ENCODE measurements at regions not wholly inside any gene's neighbourhood (a gene's known extent, or its start where the extent isn't known, plus 50 kb on each side); places are given as distances from the start of the nearest gene placed in this dataset.

- TF ChIP-seq SIN3A (IDR thresholded peaks at IDR 0.05; ENCODE audit: borderline replicate concordance, insufficient read depth, low read length) = peak; percentile 29; the same call in 1 of the 2 replicates
- no peak for TF ChIP-seq POLR2AphosphoS5 (IDR thresholded peaks at IDR 0.05; ENCODE audit: low read depth, low read length)
Observed at GRCh38 chr1:30058970-30059369, 664.4 kb downstream of the MATN1 start.

GRCh38 chr1:30054126-30054525 is 669.3 kb downstream of the MATN1 start:
- TF ChIP-seq SIN3A (IDR thresholded peaks at IDR 0.05; ENCODE audit: borderline replicate concordance, insufficient read depth, low read length) (no peak), POLR2AphosphoS5 (IDR thresholded peaks at IDR 0.05; ENCODE audit: low read depth, low read length) (no peak), REST (IDR thresholded peaks at IDR 0.05; ENCODE audit: insufficient read depth in 1 of 2, low read depth in 2 of 2, low read length in 2 of 2) (no peak), FOXP2 (optimal IDR thresholded peaks at IDR 0.05; ENCODE audit: borderline replicate concordance, extremely low read depth, extremely low read length, insufficient read depth) (no peak), TAF1 (IDR thresholded peaks at IDR 0.05; ENCODE audit: borderline replicate concordance, insufficient read depth, low read length) (no peak)

DNA sequence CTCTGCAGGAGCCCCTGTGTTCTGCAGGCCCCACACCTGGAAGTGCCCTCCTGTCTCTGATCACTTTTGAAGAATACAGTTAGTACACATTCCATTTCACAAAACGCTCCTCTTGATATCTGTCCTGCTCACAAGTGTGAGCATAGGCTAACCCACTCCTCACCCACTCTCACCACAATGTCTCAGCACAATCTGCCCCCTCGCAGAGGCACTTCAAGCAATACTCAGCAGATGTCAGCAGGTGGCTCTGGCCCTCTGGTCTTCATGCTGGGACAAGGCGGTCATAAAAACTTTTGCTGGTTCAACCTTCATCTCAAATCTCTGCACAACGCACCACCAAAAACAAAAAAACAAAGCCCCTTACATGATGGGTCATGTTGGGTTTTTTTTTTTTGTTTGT is 671.2 kb downstream of the MATN1 start:
- TF ChIP-seq SIN3A (IDR thresholded peaks at IDR 0.05; ENCODE audit: borderline replicate concordance, insufficient read depth, low read length) (no peak), POLR2AphosphoS5 (IDR thresholded peaks at IDR 0.05; ENCODE audit: low read depth, low read length) (no peak), TAF1 (IDR thresholded peaks at IDR 0.05; ENCODE audit: borderline replicate concordance, insufficient read depth, low read length) (no peak), FOXP2 (optimal IDR thresholded peaks at IDR 0.05; ENCODE audit: borderline replicate concordance, extremely low read depth, extremely low read length, insufficient read depth) (no peak), REST (IDR thresholded peaks at IDR 0.05; ENCODE audit: insufficient read depth in 1 of 2, low read depth in 2 of 2, low read length in 2 of 2) (no peak)

DNA sequence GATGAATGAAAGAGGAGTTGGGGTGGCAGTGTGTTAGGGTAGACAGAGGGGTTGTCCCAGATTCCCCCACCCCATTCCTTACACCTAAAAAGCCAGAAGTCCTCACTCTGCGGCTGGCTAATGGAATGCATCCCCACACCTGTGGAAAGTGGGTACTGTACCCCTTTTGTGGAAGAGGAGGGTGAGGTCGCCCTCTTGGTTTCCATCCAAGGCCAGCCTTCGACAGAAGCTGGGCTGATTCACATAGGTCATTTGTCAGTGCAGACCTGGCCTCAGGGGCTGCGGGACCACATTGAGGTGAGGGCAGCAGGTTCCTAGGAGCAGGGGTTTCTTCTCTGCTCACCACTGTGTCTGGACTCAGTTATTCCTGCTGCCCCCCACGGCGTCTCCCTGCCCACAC is 671.6 kb downstream of the MATN1 start:
- no peak for TF ChIP-seq SIN3A (IDR thresholded peaks at IDR 0.05; ENCODE audit: borderline replicate concordance, insufficient read depth, low read length)
- TF ChIP-seq FOXP2 (optimal IDR thresholded peaks at IDR 0.05; ENCODE audit: borderline replicate concordance, extremely low read depth, extremely low read length, insufficient read depth) = no peak

GRCh38 chr1:30049748-30050296 is 673.6 kb downstream of the MATN1 start:
- TF ChIP-seq POLR2AphosphoS5 (IDR thresholded peaks at IDR 0.05; ENCODE audit: low read depth, low read length) = no peak
- no peak for TF ChIP-seq FOXP2 (optimal IDR thresholded peaks at IDR 0.05; ENCODE audit: borderline replicate concordance, extremely low read depth, extremely low read length, insufficient read depth)
- no peak for TF ChIP-seq TAF1 (IDR thresholded peaks at IDR 0.05; ENCODE audit: borderline replicate concordance, insufficient read depth, low read length)
- no peak for TF ChIP-seq SIN3A (IDR thresholded peaks at IDR 0.05; ENCODE audit: borderline replicate concordance, insufficient read depth, low read length)
- TF ChIP-seq REST (IDR thresholded peaks at IDR 0.05; ENCODE audit: insufficient read depth in 1 of 2, low read depth in 2 of 2, low read length in 2 of 2) = no peak

GRCh38 chr1:30048905-30049304 is 674.5 kb downstream of the MATN1 start:
- TF ChIP-seq REST (IDR thresholded peaks at IDR 0.05; ENCODE audit: insufficient read depth in 1 of 2, low read depth in 2 of 2, low read length in 2 of 2) = no peak
- TF ChIP-seq POLR2AphosphoS5 (IDR thresholded peaks at IDR 0.05; ENCODE audit: low read depth, low read length) = no peak
- no peak for TF ChIP-seq FOXP2 (optimal IDR thresholded peaks at IDR 0.05; ENCODE audit: borderline replicate concordance, extremely low read depth, extremely low read length, insufficient read depth)
- no peak for TF ChIP-seq TAF1 (IDR thresholded peaks at IDR 0.05; ENCODE audit: borderline replicate concordance, insufficient read depth, low read length)
- TF ChIP-seq SIN3A (IDR thresholded peaks at IDR 0.05; ENCODE audit: borderline replicate concordance, insufficient read depth, low read length) = no peak

Data from PFSK-1 (cell line).